Hepatocyte (in vitro differentiated cells): ENCODE measurements at regions not wholly inside any gene's neighbourhood (a gene's known extent, or its start where the extent isn't known, plus 50 kb on each side); places are given as distances from the start of the nearest gene placed in this dataset.

Experiments used
- CTCF ChIP-seq: fragments of 200-600 bp; sonication (generic); IDR thresholded peaks from 2 replicates; pipeline ENCODE4 v1.5.1; 2016; ENCODE audit warnings: antibody characterized with exemption, mild to moderate bottlenecking; ENCODE audit not compliant: poor library complexity
- EZH2 ChIP-seq: fragments of 200-600 bp; sonication (generic); IDR thresholded peaks from 2 replicates; pipeline ENCODE4 v1.6.1; 2016; ENCODE audit warnings: antibody characterized with exemption, mild to moderate bottlenecking, borderline replicate concordance
- EZH2phosphoT487 ChIP-seq: fragments of 200-600 bp; sonication (generic); IDR thresholded peaks from one replicate; pipeline ENCODE4 v1.6.1; 2018; ENCODE audit warnings: antibody characterized with exemption, mild to moderate bottlenecking, low read depth, moderate library complexity; ENCODE audit not compliant: unreplicated experiment, severe bottlenecking

- TF ChIP-seq CTCF (no peak), EZH2 (no peak), EZH2phosphoT487 (no peak)
These were observed 221.6 kb upstream of the PBX1 start for GRCh38 chr1:164337394-164337793.
